Aorta (tissue), 5 donors: ENCODE measurements at regions not wholly inside any gene's neighbourhood (a gene's known extent, or its start where the extent isn't known, plus 50 kb on each side); places are given as distances from the start of the nearest gene placed in this dataset.
A peak's percentile ranks its signal among the peaks of the same experiment; 100 is the strongest.
"Not testable (repeated sequence)": the region's sequence is repeated elsewhere in the genome, so short reads cannot be mapped to it uniquely, and the experiment has no call there.

Experiments used
- ATAC-seq: fragments of 200-7000 bp; cut with Tn5 transposase; one replicate; pipeline ENCODE4 v1.9.1; 2022; ENCODE audit warnings: moderate library complexity; ENCODE audit not compliant: low FRiP score
- DNase-seq, 2 donors: peaks; one replicate each; pipeline ENCODE4 v3.0.0-alpha.2; 2020
- H3K27ac ChIP-seq, 2 donors: one replicate each; pipeline ENCODE4 v1.5.1; 2013; ENCODE audit warnings: low read length in 2 of 2, mild to moderate bottlenecking in 2 of 2, moderate library complexity in 2 of 2, control low read depth in 1 of 2, inconsistent platforms in 1 of 2, low read depth in 1 of 2
- H3K27me3 ChIP-seq, 2 donors: one replicate each; pipeline ENCODE4 v1.6.1; 2013; ENCODE audit warnings: control low read depth in 1 of 2, low read length in 1 of 2, mild to moderate bottlenecking in 1 of 2, moderate library complexity in 1 of 2; ENCODE audit not compliant: insufficient read depth in 2 of 2, control insufficient read depth in 1 of 2
- H3K36me3 ChIP-seq, 2 donors: one replicate each; pipeline ENCODE4 v1.6.1; 2013; ENCODE audit warnings: control low read depth in 1 of 2, low read length in 1 of 2, mild to moderate bottlenecking in 1 of 2; ENCODE audit not compliant: insufficient read depth in 2 of 2, control insufficient read depth in 1 of 2
- H3K4me1 ChIP-seq, 2 donors: one replicate each; pipeline ENCODE4 v1.6.1; 2013; ENCODE audit warnings: low read length in 2 of 2, control low read depth in 1 of 2, mild to moderate bottlenecking in 1 of 2, moderate library complexity in 1 of 2; ENCODE audit not compliant: insufficient read depth in 2 of 2, control insufficient read depth in 1 of 2
- H3K4me3 ChIP-seq, 2 donors: one replicate each; pipeline ENCODE4 v1.5.1; 2013; ENCODE audit warnings: low read length in 2 of 2, control low read depth in 1 of 2, mild to moderate bottlenecking in 1 of 2
- H3K9me3 ChIP-seq: one replicate; pipeline ENCODE4 v1.6.1; 2013; ENCODE audit warnings: mild to moderate bottlenecking, low read length; ENCODE audit not compliant: control insufficient read depth
- WGBS, 2 donors: extraction: QIAGEN DNeasy Blood & Tissue Kit; methylation state at CpG; one replicate each; pipeline ENCODE4 v1.1.7; 2013; 5-methylcytosine and 5-hydroxymethylcytosine counted together
- intact Hi-C, 2 donors: fragments of 100-400 bp; cut with DNase I; formaldehyde crosslinking; loops; one replicate each; pipeline versions ENCODE4 v1.14.2 to v1.15.0; 2022
- donor health status: healthy with polysubstance abuse.
- donor health status: Bipolar disorder and iron deficiency.
- donor health status: DM: no; HTN: no; CAD: no.
- donor health status: DM: no; HTN: no; CAD: no.
- donor health status: DM: yes; HTN: yes; CAD: no.

- Histone ChIP-seq H3K36me3 (no peaks in the 10 kb centered on the region), H3K27me3 (no peaks in the 10 kb centered on the region), H3K9me3 (no peaks in the 10 kb centered on the region), H3K4me3 (no peak overlapping the region), H3K27ac (no peak overlapping the region), H3K4me1 (no peaks in the 10 kb centered on the region)
- intact Hi-C loops: no loop called here
- ATAC-seq (no peak), DNase-seq (no peak)
- 82 to 95% methylated on average over 1 of the region's 1 CpG for WGBS, 2 donors
Measured at GRCh38 chrX:112424166-112424565, 255.6 kb downstream of the LHFPL1 start.

- intact Hi-C loops: no loop called here
- Histone ChIP-seq H3K4me1 (no peaks in the 10 kb centered on the region), H3K9me3 (no peaks in the 10 kb centered on the region), H3K27me3 (no peaks in the 10 kb centered on the region), H3K27ac (no peak overlapping the region), H3K36me3 (no peaks in the 10 kb centered on the region), H3K4me3 (no peak overlapping the region)
- 51 to 63% methylated on average over 3 of the region's 3 CpGs for WGBS, 2 donors
- DNase-seq: no peak
- ATAC-seq: no peak
Measured at GRCh38 chrX:112391313-112391712, 288.4 kb downstream of the LHFPL1 start.

GRCh38 chrX:112381649-112382298 is 298.0 kb downstream of the LHFPL1 start:
- H3K27me3 ChIP-seq, H3K4me3 ChIP-seq, ATAC-seq, DNase-seq, H3K27ac ChIP-seq, H3K36me3 ChIP-seq, intact Hi-C loops, H3K9me3 ChIP-seq, H3K4me1 ChIP-seq: not testable (repeated sequence)
- WGBS, 2 donors: 58 to 62% methylated on average over 8 of the region's 8 CpGs

- no peak overlapping the region for H3K4me3 ChIP-seq
- no peaks in the 10 kb centered on the region for H3K4me1 ChIP-seq
- no peak for ATAC-seq
- no peaks in the 10 kb centered on the region for H3K27me3 ChIP-seq
- no peaks in the 10 kb centered on the region for H3K9me3 ChIP-seq
- no peaks in the 10 kb centered on the region for H3K36me3 ChIP-seq
- DNase-seq: peak in 1 of 2 donors; percentile 57
- intact Hi-C loops: no loop called here
- 75 to 93% methylated on average over 38 to 39 of the region's 39 CpGs for WGBS, 2 donors
- H3K27ac ChIP-seq: no peak overlapping the region
Measured at GRCh38 chrX:112380541-112381278, 298.1 kb upstream of the TRPC5 start.

GRCh38 chrX:112377481-112377880 is 294.9 kb upstream of the TRPC5 start:
- no peak for DNase-seq
- H3K9me3 ChIP-seq: no peaks in the 10 kb centered on the region
- H3K27me3 ChIP-seq: no peaks in the 10 kb centered on the region
- 65 to 83% methylated on average over 3 of the region's 3 CpGs for WGBS, 2 donors
- no peak overlapping the region for H3K27ac ChIP-seq
- no peak overlapping the region for H3K4me3 ChIP-seq
- no peak for ATAC-seq
- intact Hi-C loops: no loop called here
- no peaks in the 10 kb centered on the region for H3K36me3 ChIP-seq
- no peaks in the 10 kb centered on the region for H3K4me1 ChIP-seq

GRCh38 chrX:112368371-112368770 is 285.8 kb upstream of the TRPC5 start:
- H3K9me3 ChIP-seq: no peaks in the 10 kb centered on the region
- ATAC-seq (no peak), DNase-seq (no peak)
- H3K4me3 ChIP-seq: no peak overlapping the region
- H3K4me1 ChIP-seq: no peaks in the 10 kb centered on the region
- intact Hi-C loops: no loop called here
- no peak overlapping the region for H3K27ac ChIP-seq
- no peaks in the 10 kb centered on the region for H3K36me3 ChIP-seq
- 29 to 36% methylated on average over 3 of the region's 3 CpGs for WGBS, 2 donors
- no peaks in the 10 kb centered on the region for H3K27me3 ChIP-seq

- no peaks in the 10 kb centered on the region for H3K4me1 ChIP-seq
- H3K27ac ChIP-seq: no peak overlapping the region
- no peak overlapping the region for H3K4me3 ChIP-seq
- ATAC-seq (no peak), DNase-seq (no peak)
- WGBS, 2 donors: 90 to 100% methylated on average over 1 of the region's 1 CpG
- no peaks in the 10 kb centered on the region for H3K36me3 ChIP-seq
- no peaks in the 10 kb centered on the region for H3K9me3 ChIP-seq
- no peaks in the 10 kb centered on the region for H3K27me3 ChIP-seq
- intact Hi-C loops: no loop called here
Measured at GRCh38 chrX:112367065-112367464, 284.5 kb upstream of the TRPC5 start.

GRCh38 chrX:112359906-112360305 is 277.3 kb upstream of the TRPC5 start:
- ATAC-seq (no peak), DNase-seq (no peak)
- WGBS, 2 donors: 50 to 73% methylated on average over 1 of the region's 1 CpG
- no peak overlapping the region for H3K27ac ChIP-seq
- no peaks in the 10 kb centered on the region for H3K27me3 ChIP-seq
- H3K4me3 ChIP-seq: no peak overlapping the region
- intact Hi-C loops: no loop called here
- H3K9me3 ChIP-seq: no peaks in the 10 kb centered on the region
- H3K4me1 ChIP-seq: no peaks in the 10 kb centered on the region
- no peaks in the 10 kb centered on the region for H3K36me3 ChIP-seq

- Histone ChIP-seq H3K9me3 (no peaks in the 10 kb centered on the region), H3K4me1 (no peaks in the 10 kb centered on the region), H3K27ac (no peak overlapping the region), H3K4me3 (no peak overlapping the region), H3K27me3 (no peaks in the 10 kb centered on the region), H3K36me3 (no peaks in the 10 kb centered on the region)
- intact Hi-C loops: no loop called here
- DNase-seq: no peak
- WGBS, 2 donors: 36 to 60% methylated on average over 2 of the region's 2 CpGs
- no peak for ATAC-seq
Measured at GRCh38 chrX:112355931-112356330, 273.4 kb upstream of the TRPC5 start.
